22Rv1 (cell line): ENCODE measurements at regions not wholly inside any gene's neighbourhood (a gene's known extent, or its start where the extent isn't known, plus 50 kb on each side); places are given as distances from the start of the nearest gene placed in this dataset.

Experiments used
- CTCF ChIP-seq: fragments of 450-650 bp; IDR thresholded peaks from 2 replicates; pipeline ENCODE4 v1.5.1; 2017; ENCODE audit warnings: mild to moderate bottlenecking
- ZFX ChIP-seq: fragments of 450-650 bp; IDR thresholded peaks from 2 replicates; pipeline ENCODE4 v1.6.1; 2017; ENCODE audit warnings: antibody characterized with exemption, borderline replicate concordance

- no peak for TF ChIP-seq CTCF
- no peak for TF ChIP-seq ZFX
Observed at GRCh38 chr20:51118216-51118615, 95.3 kb upstream of the KCNG1 start.
